ENCODE measurements at regions not wholly inside any gene's neighbourhood (a gene's known extent, or its start where the extent isn't known, plus 50 kb on each side); places are given as distances from the start of the nearest gene placed in this dataset.

DNA sequence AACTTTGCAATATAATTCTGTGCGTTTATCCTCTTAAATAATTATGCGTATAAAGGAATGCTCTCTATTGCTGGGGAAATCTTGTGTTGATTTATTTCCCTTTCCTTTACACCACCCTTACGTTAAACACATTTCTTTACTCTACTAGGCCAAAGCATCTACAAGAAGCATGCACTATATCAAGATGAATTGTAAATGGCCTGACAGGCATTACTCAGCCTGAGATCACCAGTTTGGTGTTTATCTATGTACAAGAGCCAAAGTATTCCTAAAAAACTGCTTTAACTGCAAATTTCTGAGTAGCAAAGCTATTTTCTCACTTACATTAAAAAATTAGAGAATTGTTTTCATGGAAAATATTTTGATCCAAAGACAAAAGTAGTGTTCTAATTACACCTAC is 114.8 kb downstream of the TYW3 start:
- Histone ChIP-seq H4K20me1 (ENCODE audit: insufficient read depth) (no peaks in the 10 kb centered on the region), H3K4me2 (no peak overlapping the region), H3K4me1 (ENCODE audit: low read depth, poor library complexity, severe bottlenecking) (no peaks in the 10 kb centered on the region), H3K36me3 (ENCODE audit: insufficient read depth) (no peaks in the 10 kb centered on the region), H3K79me2 (ENCODE audit: insufficient read depth, low read depth) (no peaks in the 10 kb centered on the region), H3K27me3 (ENCODE audit: insufficient read depth, low read depth) (no peaks in the 10 kb centered on the region), H3K9ac (no peak overlapping the region), H2AFZ (ENCODE audit: low read depth) (no peak overlapping the region), H3K27ac (no peak overlapping the region), H3K4me3 (IDR thresholded peaks at IDR 0.05; ENCODE audit: insufficient read depth, low read depth, low read length) (no peak overlapping the region)
- TF ChIP-seq, protein P1, sequence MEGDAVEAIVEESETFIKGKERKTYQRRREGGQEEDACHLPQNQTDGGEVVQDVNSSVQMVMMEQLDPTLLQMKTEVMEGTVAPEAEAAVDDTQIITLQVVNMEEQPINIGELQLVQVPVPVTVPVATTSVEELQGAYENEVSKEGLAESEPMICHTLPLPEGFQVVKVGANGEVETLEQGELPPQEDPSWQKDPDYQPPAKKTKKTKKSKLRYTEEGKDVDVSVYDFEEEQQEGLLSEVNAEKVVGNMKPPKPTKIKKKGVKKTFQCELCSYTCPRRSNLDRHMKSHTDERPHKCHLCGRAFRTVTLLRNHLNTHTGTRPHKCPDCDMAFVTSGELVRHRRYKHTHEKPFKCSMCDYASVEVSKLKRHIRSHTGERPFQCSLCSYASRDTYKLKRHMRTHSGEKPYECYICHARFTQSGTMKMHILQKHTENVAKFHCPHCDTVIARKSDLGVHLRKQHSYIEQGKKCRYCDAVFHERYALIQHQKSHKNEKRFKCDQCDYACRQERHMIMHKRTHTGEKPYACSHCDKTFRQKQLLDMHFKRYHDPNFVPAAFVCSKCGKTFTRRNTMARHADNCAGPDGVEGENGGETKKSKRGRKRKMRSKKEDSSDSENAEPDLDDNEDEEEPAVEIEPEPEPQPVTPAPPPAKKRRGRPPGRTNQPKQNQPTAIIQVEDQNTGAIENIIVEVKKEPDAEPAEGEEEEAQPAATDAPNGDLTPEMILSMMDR (conservative IDR thresholded peaks at IDR 0.05; ENCODE audit: low read depth, low read length) = no peak

DNA sequence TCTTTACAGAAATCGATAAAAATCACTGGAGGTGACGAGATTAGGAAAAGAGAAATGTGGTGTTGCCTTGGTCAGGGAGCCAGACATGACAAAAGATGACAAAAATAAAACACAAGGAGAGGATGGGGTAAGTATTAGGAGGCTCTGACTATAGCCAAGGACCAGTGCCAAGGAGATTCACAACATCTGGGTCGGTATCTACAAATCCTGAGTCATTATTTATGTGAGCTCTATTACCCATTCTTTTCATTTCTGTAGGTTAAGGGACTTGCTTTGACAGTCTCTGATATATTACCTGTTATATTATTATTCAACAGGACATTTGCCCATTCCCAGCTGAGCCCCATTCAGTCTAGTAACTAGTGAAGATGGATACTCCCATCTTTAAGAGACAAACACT is 120.8 kb downstream of the TYW3 start:
- no peak overlapping the region for H3K9ac ChIP-seq
- no peaks in the 10 kb centered on the region for H3K79me2 ChIP-seq (ENCODE audit: insufficient read depth, low read depth)
- no peak overlapping the region for H3K4me3 ChIP-seq (IDR thresholded peaks at IDR 0.05; ENCODE audit: insufficient read depth, low read depth, low read length)
- peaks cover 4% of the 10 kb centered on the region for H3K4me1 ChIP-seq (ENCODE audit: low read depth, poor library complexity, severe bottlenecking)
- H3K27ac ChIP-seq = no peak overlapping the region
- no peak overlapping the region for H3K4me2 ChIP-seq
- no peaks in the 10 kb centered on the region for H3K27me3 ChIP-seq (ENCODE audit: insufficient read depth, low read depth)
- TF ChIP-seq, protein P1 (conservative IDR thresholded peaks at IDR 0.05; ENCODE audit: low read depth, low read length) = no peak
- H3K36me3 ChIP-seq (ENCODE audit: insufficient read depth) = no peaks in the 10 kb centered on the region
- H2AFZ ChIP-seq (ENCODE audit: low read depth) = no peak overlapping the region
- no peaks in the 10 kb centered on the region for H4K20me1 ChIP-seq (ENCODE audit: insufficient read depth)

DNA sequence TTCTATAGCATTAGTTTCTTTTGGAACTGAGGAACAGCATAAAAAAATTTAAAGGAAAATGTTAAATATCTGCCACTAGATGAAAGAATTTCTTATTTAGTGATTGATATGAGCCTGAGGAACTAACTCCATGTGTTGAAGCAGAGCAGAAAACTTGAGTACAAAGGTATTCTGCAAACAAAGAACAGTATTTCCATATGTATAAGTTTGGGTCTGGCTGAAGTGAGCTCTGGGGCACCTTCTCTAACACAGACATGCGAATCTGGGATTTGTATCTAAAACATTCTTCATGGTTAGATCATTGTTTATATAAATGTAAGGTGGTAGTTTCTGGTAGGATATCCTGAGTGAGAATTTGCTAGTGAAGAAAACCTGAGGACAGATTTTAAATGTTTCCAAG is 123.2 kb downstream of the TYW3 start:
- H3K9ac ChIP-seq = no peak overlapping the region
- H3K27ac ChIP-seq = no peak overlapping the region
- peaks cover 4% of the 10 kb centered on the region for H3K4me1 ChIP-seq (ENCODE audit: low read depth, poor library complexity, severe bottlenecking)
- H3K4me3 ChIP-seq (IDR thresholded peaks at IDR 0.05; ENCODE audit: insufficient read depth, low read depth, low read length) = no peak overlapping the region
- TF ChIP-seq, protein P1 (conservative IDR thresholded peaks at IDR 0.05; ENCODE audit: low read depth, low read length) = no peak
- no peaks in the 10 kb centered on the region for H3K79me2 ChIP-seq (ENCODE audit: insufficient read depth, low read depth)
- no peaks in the 10 kb centered on the region for H3K36me3 ChIP-seq (ENCODE audit: insufficient read depth)
- H3K4me2 ChIP-seq = no peak overlapping the region
- no peaks in the 10 kb centered on the region for H4K20me1 ChIP-seq (ENCODE audit: insufficient read depth)
- no peaks in the 10 kb centered on the region for H3K27me3 ChIP-seq (ENCODE audit: insufficient read depth, low read depth)
- no peak overlapping the region for H2AFZ ChIP-seq (ENCODE audit: low read depth)

DNA sequence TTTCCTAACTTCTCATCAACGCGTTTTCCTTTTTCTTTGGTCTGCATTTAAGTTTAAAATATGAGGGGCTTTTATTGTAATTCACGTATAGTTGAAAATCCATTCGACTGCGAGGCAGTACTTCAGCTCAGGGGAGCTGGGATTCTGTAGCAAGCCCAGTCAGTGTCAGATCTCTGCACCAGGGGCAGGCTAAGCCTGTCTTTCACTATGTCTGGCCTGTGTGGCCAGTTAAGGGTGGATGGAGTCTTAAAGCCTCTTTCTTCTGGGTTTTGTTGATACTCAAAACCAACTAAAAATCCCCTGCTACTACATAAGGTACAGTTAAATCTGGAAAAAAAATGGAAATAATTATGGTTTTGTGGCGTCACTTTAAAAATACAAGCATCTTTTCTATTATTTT is 124.7 kb downstream of the TYW3 start:
- Histone ChIP-seq H4K20me1 (ENCODE audit: insufficient read depth) (no peaks in the 10 kb centered on the region), H3K27me3 (ENCODE audit: insufficient read depth, low read depth) (no peaks in the 10 kb centered on the region), H3K27ac (no peak overlapping the region), H3K4me3 (IDR thresholded peaks at IDR 0.05; ENCODE audit: insufficient read depth, low read depth, low read length) (no peak overlapping the region), H3K4me2 (no peak overlapping the region), H2AFZ (ENCODE audit: low read depth) (no peak overlapping the region), H3K79me2 (ENCODE audit: insufficient read depth, low read depth) (no peaks in the 10 kb centered on the region), H3K9ac (no peak overlapping the region), H3K36me3 (ENCODE audit: insufficient read depth) (no peaks in the 10 kb centered on the region), H3K4me1 (ENCODE audit: low read depth, poor library complexity, severe bottlenecking) (peaks cover 4% of the 10 kb centered on the region)
- TF ChIP-seq, protein P1 (conservative IDR thresholded peaks at IDR 0.05; ENCODE audit: low read depth, low read length) = no peak
